AG04450 (cell line): ENCODE measurements at regions not wholly inside any gene's neighbourhood (a gene's known extent, or its start where the extent isn't known, plus 50 kb on each side); places are given as distances from the start of the nearest gene placed in this dataset.

Experiments
- CTCF ChIA-PET: fragments of 300-600, 350-600 bp; formaldehyde crosslinking; extraction: SDS; loops from one replicate; lab custom pipeline; 2022; ENCODE audit warnings: antibody characterized with exemption, inconsistent platforms; lab: Charles Lee
- POLR2A ChIA-PET: fragments of 350-600 bp; formaldehyde crosslinking; extraction: SDS; loops from one replicate; lab custom pipeline; 2021; ENCODE audit warnings: antibody characterized with exemption, inconsistent platforms; lab: Yijun Ruan, JAX
- DNase-seq: peaks from one replicate; pipeline ENCODE4 v3.0.0-alpha.2; 2011; ENCODE audit warnings: low read depth, low spot score
- H3K27ac ChIP-seq: one replicate; pipeline ENCODE4 v1.5.1; 2012; ENCODE audit warnings: low read depth, low read length, control low read depth
- H3K27me3 ChIP-seq: one replicate; pipeline ENCODE4 v1.6.0; 2012; ENCODE audit warnings: low read length; ENCODE audit not compliant: control insufficient read depth, insufficient read depth
- H3K4me3 ChIP-seq: 2 replicates; pipeline ENCODE4 v1.5.1; 2011; ENCODE audit warnings: mild to moderate bottlenecking, low read depth, low read length, control low read depth
- H3K9me3 ChIP-seq: 2 replicates; pipeline ENCODE4 v1.5.1; 2012; ENCODE audit warnings: low read length; ENCODE audit not compliant: control insufficient read depth, insufficient read depth
- TF ChIP-seq, protein P1 (sequence below): IDR thresholded peaks from 2 replicates; pipeline ENCODE4 v1.5.1; 2011; ENCODE audit warnings: low read depth, low read length, control low read depth, inconsistent platforms

DNA sequence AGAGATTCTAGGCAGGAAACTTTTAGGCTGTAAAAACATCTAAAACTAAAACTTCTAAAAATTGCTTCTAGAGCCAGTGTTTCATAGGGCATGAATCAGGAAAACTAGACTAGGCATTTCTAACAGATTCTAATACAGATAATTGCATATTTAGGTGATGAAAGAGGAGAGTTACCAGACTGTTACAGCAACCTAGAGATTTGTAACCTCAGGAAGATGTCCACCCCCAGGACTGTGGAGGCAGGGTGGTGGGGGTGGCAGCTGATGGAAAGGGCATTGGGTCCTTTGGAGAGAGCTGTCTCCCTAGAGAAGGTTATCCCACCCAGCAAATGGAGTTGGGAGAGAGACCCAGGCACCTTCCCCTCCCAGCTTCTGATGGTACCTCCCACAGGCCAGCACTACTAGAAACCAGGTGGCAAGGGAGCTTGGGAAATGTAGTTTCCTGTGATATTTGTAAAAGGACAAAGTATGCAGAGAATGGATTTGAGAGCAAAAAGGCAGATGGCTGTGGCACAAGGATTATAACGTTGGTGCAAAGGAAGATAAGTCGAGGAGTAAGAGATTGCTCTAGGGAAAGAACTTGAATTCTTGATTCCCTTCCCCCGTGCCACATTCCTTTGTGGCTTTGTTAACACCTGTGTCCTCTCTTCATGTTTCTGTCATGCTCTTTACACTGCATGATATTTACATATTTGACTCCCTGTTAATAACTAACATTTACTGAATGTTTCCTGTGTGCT is 75.6 kb upstream of the MGAT5 start:
- Histone ChIP-seq H3K9me3 (no peaks in the 10 kb centered on the region), H3K4me3 (no peak overlapping the region), H3K27me3 (no peaks in the 10 kb centered on the region), H3K27ac (no peak overlapping the region)
- ChIA-PET POLR2A (no interaction called here), CTCF (no interaction called here)
- TF ChIP-seq, protein P1, sequence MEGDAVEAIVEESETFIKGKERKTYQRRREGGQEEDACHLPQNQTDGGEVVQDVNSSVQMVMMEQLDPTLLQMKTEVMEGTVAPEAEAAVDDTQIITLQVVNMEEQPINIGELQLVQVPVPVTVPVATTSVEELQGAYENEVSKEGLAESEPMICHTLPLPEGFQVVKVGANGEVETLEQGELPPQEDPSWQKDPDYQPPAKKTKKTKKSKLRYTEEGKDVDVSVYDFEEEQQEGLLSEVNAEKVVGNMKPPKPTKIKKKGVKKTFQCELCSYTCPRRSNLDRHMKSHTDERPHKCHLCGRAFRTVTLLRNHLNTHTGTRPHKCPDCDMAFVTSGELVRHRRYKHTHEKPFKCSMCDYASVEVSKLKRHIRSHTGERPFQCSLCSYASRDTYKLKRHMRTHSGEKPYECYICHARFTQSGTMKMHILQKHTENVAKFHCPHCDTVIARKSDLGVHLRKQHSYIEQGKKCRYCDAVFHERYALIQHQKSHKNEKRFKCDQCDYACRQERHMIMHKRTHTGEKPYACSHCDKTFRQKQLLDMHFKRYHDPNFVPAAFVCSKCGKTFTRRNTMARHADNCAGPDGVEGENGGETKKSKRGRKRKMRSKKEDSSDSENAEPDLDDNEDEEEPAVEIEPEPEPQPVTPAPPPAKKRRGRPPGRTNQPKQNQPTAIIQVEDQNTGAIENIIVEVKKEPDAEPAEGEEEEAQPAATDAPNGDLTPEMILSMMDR: no peak
- DNase-seq: no peak

DNA sequence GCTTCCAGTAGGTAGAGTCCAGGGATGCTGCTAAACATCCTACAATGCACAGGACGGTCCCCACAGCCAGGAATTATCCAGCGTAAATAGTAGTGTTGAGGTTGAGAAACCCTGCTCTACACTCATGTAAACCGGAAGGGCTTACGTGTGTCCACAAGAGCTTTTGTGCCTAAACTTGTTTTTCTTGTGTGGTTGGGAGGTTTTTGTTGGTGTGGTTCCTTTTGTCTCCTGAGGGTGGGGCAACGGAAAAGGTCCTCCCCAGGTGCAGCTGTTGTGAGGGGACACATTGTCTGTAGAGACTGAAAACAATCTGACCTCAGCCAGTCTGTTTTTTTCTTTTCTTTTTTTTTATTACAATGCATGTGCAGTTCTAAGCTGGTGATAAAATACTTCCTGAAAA is 72.7 kb upstream of the MGAT5 start:
- TF ChIP-seq, protein P1: no peak
- Histone ChIP-seq H3K9me3 (no peaks in the 10 kb centered on the region), H3K4me3 (no peak overlapping the region), H3K27ac (no peak overlapping the region), H3K27me3 (no peaks in the 10 kb centered on the region)
- DNase-seq: no peak
- ChIA-PET CTCF (interaction anchor here (0.6 to 0.7 kb wide), 2 partner anchors 188 to 1317 kb away, joined by 3 to 4 read pairs; no protein-coding TSS in a partner anchor), POLR2A (interaction anchor here (1.0 kb wide), 1 partner anchor 16 kb away, joined by 3 read pairs; no protein-coding TSS in a partner anchor)

DNA sequence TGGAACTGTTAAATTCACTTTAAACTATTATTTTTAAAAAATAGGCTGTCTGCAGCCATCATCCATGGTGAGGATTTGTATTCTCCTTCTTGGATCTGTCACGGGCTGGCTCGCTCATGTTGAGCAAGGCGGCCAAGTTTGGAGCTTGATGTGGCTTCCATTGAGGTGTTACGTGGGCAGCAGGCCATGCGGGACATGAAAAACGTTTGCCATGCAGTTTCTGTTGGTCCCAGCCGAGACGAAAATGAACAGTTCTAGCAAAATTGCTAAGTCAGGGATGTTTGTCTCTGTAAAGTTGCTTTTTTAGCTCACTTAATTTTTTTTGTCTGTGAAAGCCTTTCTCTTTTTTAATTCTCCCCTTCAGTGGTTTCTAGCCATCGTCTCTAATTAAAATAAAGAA is 70.2 kb upstream of the MGAT5 start:
- ChIA-PET CTCF (no interaction called here), POLR2A (no interaction called here)

DNA sequence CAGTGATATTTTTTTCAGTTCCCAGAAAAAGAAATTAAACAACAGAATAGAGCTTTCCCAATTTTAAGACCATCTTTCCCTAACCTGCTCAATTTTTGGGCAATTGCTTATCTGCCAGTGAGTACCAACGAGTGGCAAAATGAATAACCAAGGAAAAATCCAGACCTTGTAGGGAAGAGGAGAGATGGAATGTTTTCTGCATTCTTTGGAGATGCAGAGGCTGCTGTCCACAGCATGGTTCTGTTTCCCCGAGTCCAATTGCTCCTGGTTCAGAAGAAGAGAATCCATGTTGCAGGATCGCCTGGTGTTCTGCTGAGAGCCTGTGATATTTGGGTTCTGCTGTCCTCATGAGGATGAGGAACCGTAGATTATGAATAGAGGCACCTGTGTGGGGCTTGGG is 68.2 kb upstream of the MGAT5 start:
- POLR2A ChIA-PET: no interaction called here

More for the DNA sequence above, 70.2 kb upstream of the MGAT5 start:
- no peak for DNase-seq
- Histone ChIP-seq H3K27me3 (no peaks in the 10 kb centered on the region), H3K4me3 (no peak overlapping the region), H3K27ac (no peak overlapping the region), H3K9me3 (no peaks in the 10 kb centered on the region)
- TF ChIP-seq, protein P1: no peak

More for the DNA sequence above, 68.2 kb upstream of the MGAT5 start:
- no peak for DNase-seq
- CTCF ChIA-PET: no interaction called here
- Histone ChIP-seq H3K27ac (no peak overlapping the region), H3K9me3 (no peaks in the 10 kb centered on the region), H3K4me3 (no peak overlapping the region), H3K27me3 (no peaks in the 10 kb centered on the region)
- TF ChIP-seq, protein P1: no peak
